GM12878 (cell line): ENCODE measurements at regions not wholly inside any gene's neighbourhood (a gene's known extent, or its start where the extent isn't known, plus 50 kb on each side); places are given as distances from the start of the nearest gene placed in this dataset.

Source experiments
- ATAC-seq: fragments of 200-7000 bp; cut with Tn5 transposase; 3 replicates; pipeline ENCODE4 v1.9.1; 2020; ENCODE audit warnings: mild to moderate bottlenecking, moderate library complexity
- BruUV-seq: library from RNA; stranded (reverse); fragments of 400-500 nt; replicated peaks from 2 replicates; lab custom pipeline; 2021; lab: Mats Ljungman, UMichigan
- CTCF ChIA-PET: fragments of 300-600 bp; sonication (Branson Sonifier 250); formaldehyde crosslinking; extraction: SDS; loops from one replicate; lab custom pipeline; 2021; ENCODE audit warnings: inconsistent platforms; lab: Yijun Ruan, JAX
- POLR2A ChIA-PET: fragments of 350-600 bp; formaldehyde crosslinking; extraction: SDS; loops from one replicate; lab custom pipeline; 2021; ENCODE audit warnings: inconsistent platforms; lab: Charles Lee
- RAD21 ChIA-PET: fragments of 300-600 bp; sonication (Branson Sonifier 250); formaldehyde crosslinking; loops from one replicate; lab custom pipeline; 2023; ENCODE audit warnings: antibody characterized with exemption; ENCODE audit not compliant: unreplicated experiment; lab: Charles Lee
- SMC1A ChIA-PET: fragments of 300-600 bp; sonication (Branson Sonifier 250); formaldehyde crosslinking; loops from one replicate; lab custom pipeline; 2023; ENCODE audit not compliant: unreplicated experiment, uncharacterized antibody; lab: Charles Lee
- DNase-seq: peaks from one replicate; pipeline ENCODE4 v3.0.0-alpha.2; 2011; ENCODE audit warnings: low read depth, low spot score
- FAIRE-seq: peaks from 3 replicates; lab custom pipeline; 2011; peaks lifted over from hg19 to GRCh38; lab: Jason Lieb, UNC
- H2AFZ ChIP-seq: 2 replicates; pipeline ENCODE4 v1.6.0; 2011; ENCODE audit warnings: low read depth, low read length, control low read depth; ENCODE audit not compliant: control insufficient read depth
- H3K27ac ChIP-seq: 2 replicates; pipeline ENCODE4 v1.5.1; 2011; ENCODE audit warnings: control low read depth; ENCODE audit not compliant: control insufficient read depth, insufficient read depth
- H3K27me3 ChIP-seq, 2 experiments: replicated peaks in 1 of 2; 2 replicates each; pipeline versions ENCODE4 v1.6.0 to v1.6.1; 2011; ENCODE audit warnings: low read length in 1 of 2; ENCODE audit not compliant: control insufficient read depth in 2 of 2, insufficient read depth in 2 of 2
- H3K36me3 ChIP-seq, 2 experiments: 2 replicates each; pipeline ENCODE4 v1.5.1; 2011; ENCODE audit warnings: low read length in 1 of 2; ENCODE audit not compliant: control insufficient read depth in 2 of 2, insufficient read depth in 2 of 2
- H3K4me1 ChIP-seq: 2 replicates; pipeline ENCODE4 v1.6.1; 2011; ENCODE audit warnings: mild to moderate bottlenecking, low read length, moderate library complexity, mixed read lengths; ENCODE audit not compliant: control insufficient read depth, insufficient read depth
- H3K4me2 ChIP-seq: 2 replicates; pipeline ENCODE4 v1.6.0; 2011; ENCODE audit warnings: control low read depth; ENCODE audit not compliant: control insufficient read depth, insufficient read depth
- H3K4me3 ChIP-seq: fragments of 200-600 bp; sonication (generic); 2 replicates; pipeline ENCODE4 v1.5.1; 2016
- H3K79me2 ChIP-seq: 2 replicates; pipeline ENCODE4 v1.6.0; 2011; ENCODE audit warnings: low read length; ENCODE audit not compliant: control insufficient read depth, insufficient read depth
- H3K9ac ChIP-seq: 2 replicates; pipeline ENCODE4 v1.8.0; 2011; ENCODE audit warnings: low read length, control low read depth, mixed read lengths; ENCODE audit not compliant: control insufficient read depth, insufficient read depth
- H3K9me3 ChIP-seq: replicated peaks from 3 replicates; pipeline ENCODE4 v1.5.1; 2011; ENCODE audit warnings: mild to moderate bottlenecking, low read length; ENCODE audit not compliant: control insufficient read depth, insufficient read depth
- H4K20me1 ChIP-seq: 2 replicates; pipeline ENCODE4 v1.6.0; 2011; ENCODE audit not compliant: control insufficient read depth, insufficient read depth
- BCLAF1 ChIP-seq: fragments of 450-650 bp; IDR thresholded peaks from 2 replicates; pipeline ENCODE4 v1.6.1; 2017; ENCODE audit warnings: antibody characterized with exemption, mild to moderate bottlenecking, moderate library complexity
- CHD4 ChIP-seq: fragments of 200-600 bp; sonication (generic); IDR thresholded peaks from 2 replicates; pipeline ENCODE4 v1.6.1; 2016; ENCODE audit warnings: mild to moderate bottlenecking
- CUX1 ChIP-seq: IDR thresholded peaks from 2 replicates; pipeline ENCODE4 v1.6.1; 2012; ENCODE audit warnings: improper control_type of control experiment, low read depth, low read length; ENCODE audit not compliant: insufficient replicate concordance
- TBL1XR1 ChIP-seq: IDR thresholded peaks from 2 replicates; pipeline ENCODE4 v1.6.1; 2012; ENCODE audit warnings: low read depth, low read length, improper control_type of control experiment
- WGBS: methylation state at CpG from one replicate; pipeline ENCODE4 v1.1.6; 2016; ENCODE audit warnings: low lambda C conversion rate; ENCODE audit not compliant: insufficient replicate concordance, insufficient coverage; ENCODE audit errors: missing lambda C conversion rate; 5-methylcytosine and 5-hydroxymethylcytosine counted together
- in situ Hi-C: fragments of 300-500 bp; cut with MboI; formaldehyde crosslinking; loops from 9 replicates; pipeline ENCODE4 v1.14.3; 2018; ENCODE audit warnings: mixed read lengths
- intact Hi-C: fragments of 100-400 bp; cut with micrococcal nuclease; formaldehyde crosslinking; loops from one replicate; pipeline ENCODE4 v1.14.2; 2022; ENCODE audit not compliant: unreplicated experiment

- no peak for DNase-seq
- ATAC-seq = no peak
- FAIRE-seq = no peak
- Histone ChIP-seq H3K4me1 (peaks cover 11% of the 10 kb centered on the region), H3K27ac (no peak overlapping the region), H3K9me3 (no peaks in the 10 kb centered on the region), H4K20me1 (no peaks in the 10 kb centered on the region), H3K36me3 (no peaks in the 10 kb centered on the region), H3K4me2 (no peak overlapping the region), H3K27me3 (no peaks in the 10 kb centered on the region), H2AFZ (no peak overlapping the region), H3K9ac (no peak overlapping the region), H3K4me3 (no peak overlapping the region), H3K79me2 (no peaks in the 10 kb centered on the region)
- in situ Hi-C loops (no loop called here), intact Hi-C loops (no loop called here)
- POLR2A ChIA-PET = interaction anchor here (0.8 kb wide), 1 partner anchor 17 kb away, joined by 3 read pairs; no protein-coding TSS in a partner anchor
- no TSS peak for BruUV-seq
- RAD21 ChIA-PET = interaction anchor here (1.0 to 1.6 kb wide), 3 partner anchors 12 to 123 kb away, joined by 4 to 10 read pairs (median 7); no protein-coding TSS in a partner anchor
- CTCF ChIA-PET = no interaction called here
- TF ChIP-seq CUX1 (no peak), CHD4 (no peak), TBL1XR1 (no peak), BCLAF1 (no peak)
- SMC1A ChIA-PET = interaction anchor here (0.7 to 1.5 kb wide), 4 partner anchors 16 to 265 kb away, joined by 3 to 6 read pairs (median 4); no protein-coding TSS in a partner anchor
- 22% methylated on average over 5 of the region's 5 CpGs for WGBS
Measured at GRCh38 chr17:72299592-72299991, 178.8 kb downstream of the SOX9 start.
